GM23338 (cell line): ENCODE measurements at regions not wholly inside any gene's neighbourhood (a gene's known extent, or its start where the extent isn't known, plus 50 kb on each side); places are given as distances from the start of the nearest gene placed in this dataset.

Experiments used
- ATAC-seq: fragments of 200-7000 bp; cut with Tn5 transposase; 3 replicates; pipeline ENCODE4 v1.9.1; 2020
- DNase-seq: peaks from one replicate; pipeline ENCODE4 v3.0.0-alpha.2; 2015; ENCODE audit warnings: low spot score
- H2AFZ ChIP-seq: fragments of 200-600 bp; sonication (generic); 2 replicates; pipeline ENCODE4 v1.8.0; 2016; ENCODE audit warnings: antibody characterized with exemption, mild to moderate bottlenecking, moderate library complexity
- H3F3A ChIP-seq: fragments of 200-600 bp; sonication (generic); replicated peaks from 2 replicates; pipeline ENCODE4 v1.8.0; 2017; ENCODE audit warnings: antibody characterized with exemption, mixed run types, low read depth
- H3K27ac ChIP-seq: fragments of 200-600 bp; sonication (generic); 2 replicates; pipeline ENCODE4 v1.6.1; 2016; ENCODE audit warnings: low read depth
- H3K27me3 ChIP-seq: fragments of 200-600 bp; sonication (generic); 2 replicates; pipeline ENCODE4 v1.8.0; 2016; ENCODE audit warnings: mild to moderate bottlenecking, mixed run types, moderate library complexity; ENCODE audit not compliant: insufficient read depth
- H3K36me3 ChIP-seq: fragments of 200-600 bp; sonication (generic); 2 replicates; pipeline ENCODE4 v1.8.0; 2016; ENCODE audit warnings: mild to moderate bottlenecking; ENCODE audit not compliant: insufficient read depth
- H3K4me1 ChIP-seq: fragments of 200-600 bp; sonication (generic); 2 replicates; pipeline ENCODE4 v1.8.0; 2016; ENCODE audit warnings: mild to moderate bottlenecking, moderate library complexity; ENCODE audit not compliant: insufficient read depth
- H3K4me2 ChIP-seq: fragments of 200-600 bp; sonication (generic); 2 replicates; pipeline ENCODE4 v1.7.1; 2017; ENCODE audit warnings: mixed run types
- H3K4me3 ChIP-seq: fragments of 200-600 bp; sonication (generic); 2 replicates; pipeline ENCODE4 v1.6.1; 2016; ENCODE audit warnings: mixed run types
- H3K79me2 ChIP-seq: fragments of 200-600 bp; sonication (generic); replicated peaks from 2 replicates; pipeline ENCODE4 v1.8.0; 2017; ENCODE audit warnings: mild to moderate bottlenecking; ENCODE audit not compliant: insufficient read depth
- H3K9me2 ChIP-seq: fragments of 200-600 bp; sonication (generic); 2 replicates; pipeline ENCODE4 v1.8.0; 2017; ENCODE audit not compliant: insufficient read depth
- H4K20me1 ChIP-seq: fragments of 200-600 bp; sonication (generic); replicated peaks from 2 replicates; pipeline ENCODE4 v1.8.0; 2017; ENCODE audit warnings: mild to moderate bottlenecking; ENCODE audit not compliant: insufficient read depth
- H3K27ac Mint-ChIP-seq: 2 replicates; pipeline ENCODE4 v1.8.0; 2020; ENCODE audit warnings: inconsistent platforms, mild to moderate bottlenecking, moderate library complexity, mixed read lengths
- H3K27me3 Mint-ChIP-seq: 3 replicates; pipeline ENCODE4 v1.8.0; 2022; ENCODE audit warnings: low read depth, mild to moderate bottlenecking, moderate library complexity, mixed read lengths, inconsistent platforms; ENCODE audit not compliant: insufficient read depth, poor library complexity
- H3K36me3 Mint-ChIP-seq: 3 replicates; pipeline ENCODE4 v1.8.0; 2021; ENCODE audit warnings: low read depth, mild to moderate bottlenecking, inconsistent platforms, moderate library complexity, mixed read lengths
- H3K4me1 Mint-ChIP-seq: 3 replicates; pipeline ENCODE4 v1.8.0; 2020; ENCODE audit warnings: mild to moderate bottlenecking, inconsistent platforms, mixed read lengths
- H3K4me3 Mint-ChIP-seq: 3 replicates; pipeline ENCODE4 v1.8.0; 2021; ENCODE audit warnings: moderate library complexity, mild to moderate bottlenecking, inconsistent platforms, mixed read lengths
- H3K9me3 Mint-ChIP-seq: 3 replicates; pipeline ENCODE4 v1.8.0; 2020; ENCODE audit warnings: moderate library complexity, mild to moderate bottlenecking, inconsistent platforms, mixed read lengths
- CREB1 ChIP-seq: fragments of 250-450 bp; sonication (Bioruptor Pico); IDR thresholded peaks from 2 replicates; pipeline ENCODE4 v1.5.0; 2020; ENCODE audit warnings: low read depth, mild to moderate bottlenecking, moderate library complexity
- CTCF ChIP-seq, 2 experiments: fragments of 200-600 bp in 1 of 2; sonication (generic) in 1 of 2; conservative IDR thresholded peaks; 2 replicates each; pipeline versions ENCODE4 v1.5.1 to v1.6.1; 2016 to 2017; ENCODE audit warnings: antibody characterized with exemption in 2 of 2, low read depth in 2 of 2, mild to moderate bottlenecking in 2 of 2, moderate library complexity in 1 of 2
- ETS1 ChIP-seq: IDR thresholded peaks from 2 replicates; pipeline ENCODE4 v1.6.1; 2016; ENCODE audit warnings: antibody characterized with exemption
- EZH2 ChIP-seq: fragments of 200-600 bp; sonication (generic); IDR thresholded peaks from one replicate; pipeline ENCODE4 v1.8.0; 2017; ENCODE audit warnings: antibody characterized with exemption, mild to moderate bottlenecking, low read depth; ENCODE audit not compliant: unreplicated experiment
- EZH2phosphoT487 ChIP-seq: fragments of 200-600 bp; sonication (generic); IDR thresholded peaks from one replicate; pipeline ENCODE4 v1.8.1; 2018; ENCODE audit warnings: antibody characterized with exemption; ENCODE audit not compliant: unreplicated experiment
- JUNB ChIP-seq: IDR thresholded peaks from one replicate; pipeline ENCODE4 v1.6.1; 2016; ENCODE audit warnings: antibody characterized with exemption; ENCODE audit not compliant: unreplicated experiment
- NANOG ChIP-seq: IDR thresholded peaks from 2 replicates; pipeline ENCODE4 v1.6.1; 2016; ENCODE audit warnings: antibody characterized with exemption, borderline replicate concordance
- POLR2AphosphoS5 ChIP-seq: IDR thresholded peaks from 2 replicates; pipeline ENCODE4 v1.6.1; 2016; ENCODE audit warnings: antibody characterized with exemption, low read depth
- REST ChIP-seq: IDR thresholded peaks from one replicate; pipeline ENCODE4 v1.6.1; 2018; ENCODE audit warnings: antibody characterized with exemption; ENCODE audit not compliant: unreplicated experiment
- STAT1 ChIP-seq: IDR thresholded peaks from one replicate; pipeline ENCODE4 v1.6.1; 2016; ENCODE audit warnings: antibody characterized with exemption; ENCODE audit not compliant: unreplicated experiment
- ZNF114 ChIP-seq: fragments of 250-450 bp; sonication (Bioruptor Pico); IDR thresholded peaks from 2 replicates; pipeline ENCODE4 v1.5.0; 2020; ENCODE audit warnings: mild to moderate bottlenecking, moderate library complexity
- ZNF331 ChIP-seq: fragments of 250-450 bp; sonication (Bioruptor Pico); IDR thresholded peaks from 2 replicates; pipeline ENCODE4 v1.5.0; 2020; ENCODE audit warnings: low read depth, mild to moderate bottlenecking, moderate library complexity
- ZNF462 ChIP-seq: fragments of 250-450 bp; sonication (Bioruptor Pico); IDR thresholded peaks from 2 replicates; pipeline ENCODE4 v1.5.0; 2020; ENCODE audit warnings: mild to moderate bottlenecking, moderate library complexity

GRCh38 chr12:124443931-124444712 is 123.3 kb downstream of the NCOR2 start:
- peaks cover 18% of the 10 kb centered on the region; the same call in 1 of the 2 replicates for H4K20me1 ChIP-seq
- peak overlapping the region; percentile 61; the same call in 1 of the 2 replicates for H3K27ac Mint-ChIP-seq

More at GRCh38 chr12:124443931-124444712, 123.3 kb downstream of the NCOR2 start:
- DNase-seq = no peak
- Histone ChIP-seq H3F3A (peaks cover 6% of the 10 kb centered on the region), H3K79me2 (peaks cover 17% of the 10 kb centered on the region), H3K9me2 (no peaks in the 10 kb centered on the region), H2AFZ (no peak overlapping the region), H3K4me2 (no peak overlapping the region), H3K27me3 (no peaks in the 10 kb centered on the region), H3K36me3 (no peaks in the 10 kb centered on the region), H3K4me3 (no peak overlapping the region), H3K4me1 (no peaks in the 10 kb centered on the region), H3K27ac (0 out of 2 replicates have a peak overlapping the region, but pooled peaks have one; percentile 19)
- ATAC-seq = no peak
- TF ChIP-seq EZH2 (no peak), ZNF114 (CRISPR knock-in tag) (no peak), NANOG (no peak), CTCF (conservative IDR thresholded peaks at IDR 0.05; ENCODE audit: low read depth in 2 of 2) (no peak), STAT1 (no peak), EZH2phosphoT487 (no peak), POLR2AphosphoS5 (no peak), REST (no peak), CREB1 (CRISPR knock-in tag) (no peak), ZNF462 (no peak), JUNB (no peak), ZNF331 (CRISPR knock-in tag) (no peak), ETS1 (no peak)
- Mint-ChIP-seq H3K9me3 (no peaks in the 10 kb centered on the region; the same call in 2 of the 3 replicates), H3K4me1 (peaks cover 19% of the 10 kb centered on the region), H3K36me3 (peaks cover 46% of the 10 kb centered on the region), H3K4me3 (no peak overlapping the region), H3K27me3 (peaks cover 20% of the 10 kb centered on the region)
